Stomach (tissue), 4 donors: ENCODE measurements at regions not wholly inside any gene's neighbourhood (a gene's known extent, or its start where the extent isn't known, plus 50 kb on each side); places are given as distances from the start of the nearest gene placed in this dataset.

Source experiments
- CTCF ChIP-seq, 7 experiments: fragments of 450-650 bp in 4 of 7; fragments of 200-600 bp in 3 of 7; sonication (generic) in 3 of 7; IDR thresholded peaks; one replicate each; pipeline ENCODE4 v1.5.1; 2016 to 2019; ENCODE audit warnings: antibody characterized with exemption in 7 of 7, control low read depth in 2 of 7, mild to moderate bottlenecking in 1 of 7
- EP300 ChIP-seq: sonication (generic); formaldehyde crosslinking; IDR thresholded peaks from one replicate; pipeline ENCODE4 v1.6.1; 2017; ENCODE audit warnings: antibody characterized with exemption
- POLR2A ChIP-seq, 4 donors: fragments of 450-650 bp; IDR thresholded peaks; one replicate each; pipeline ENCODE4 v1.6.1; 2016; ENCODE audit warnings: antibody characterized with exemption in 4 of 4, control low read depth in 2 of 4, mild to moderate bottlenecking in 1 of 4, moderate library complexity in 1 of 4
- POLR2AphosphoS5 ChIP-seq, 3 donors: sonication (generic); formaldehyde crosslinking; IDR thresholded peaks; one replicate each; pipeline ENCODE4 v1.6.1; 2016; ENCODE audit warnings: antibody characterized with exemption in 3 of 3

- TF ChIP-seq CTCF (IDR thresholded peaks at IDR 0.05) (no peak), EP300 (no peak), POLR2A (IDR thresholded peaks at IDR 0.05) (no peak), POLR2AphosphoS5 (IDR thresholded peaks at IDR 0.05) (peak in 2 of 3 donors; percentile 45 to 54)
Measured at GRCh38 chr4:54588404-54588803, 69.4 kb upstream of the KIT start.
